ENCODE measurements at regions not wholly inside any gene's neighbourhood (a gene's known extent, or its start where the extent isn't known, plus 50 kb on each side); places are given as distances from the start of the nearest gene placed in this dataset.
A peak's percentile ranks its signal among the peaks of the same experiment; 100 is the strongest.

DNA sequence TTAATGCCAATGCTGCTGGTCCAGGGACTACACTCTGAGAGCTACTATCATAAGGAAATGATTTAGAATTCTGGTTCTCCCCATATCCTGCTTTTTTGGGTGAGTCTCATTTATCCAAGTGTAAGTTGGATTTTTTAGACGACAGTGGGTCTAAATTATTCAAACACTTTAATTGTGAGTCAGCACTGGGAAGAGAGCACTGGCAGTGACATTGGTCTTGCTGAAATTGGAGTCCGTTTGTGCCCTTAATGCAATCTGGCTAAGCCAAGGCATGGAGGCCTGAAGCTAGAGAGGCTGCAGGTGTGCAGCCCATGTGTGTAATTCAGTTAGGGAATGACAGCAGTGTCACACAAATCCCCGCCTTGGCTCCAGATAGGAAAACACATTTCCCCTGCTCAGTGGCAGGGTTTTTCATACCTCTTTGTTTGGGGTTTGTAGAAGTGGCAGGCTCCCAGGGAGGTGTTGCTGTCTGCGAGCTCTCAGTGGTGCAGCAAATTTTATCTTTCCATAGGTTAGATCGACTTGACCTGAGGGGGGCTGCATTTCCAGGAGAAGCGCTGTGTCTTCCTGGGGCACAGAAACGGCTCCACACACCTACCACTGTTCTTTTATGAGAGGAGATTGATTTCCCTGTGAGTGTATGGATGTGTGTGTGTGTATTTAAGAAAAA lies 197.7 kb downstream of the CD47 start:
- DNase-seq, result no peak

GRCh38 chr3:107884719-107885460 lies 205.9 kb downstream of the CD47 start:
- DNase-seq, result no peak

DNA sequence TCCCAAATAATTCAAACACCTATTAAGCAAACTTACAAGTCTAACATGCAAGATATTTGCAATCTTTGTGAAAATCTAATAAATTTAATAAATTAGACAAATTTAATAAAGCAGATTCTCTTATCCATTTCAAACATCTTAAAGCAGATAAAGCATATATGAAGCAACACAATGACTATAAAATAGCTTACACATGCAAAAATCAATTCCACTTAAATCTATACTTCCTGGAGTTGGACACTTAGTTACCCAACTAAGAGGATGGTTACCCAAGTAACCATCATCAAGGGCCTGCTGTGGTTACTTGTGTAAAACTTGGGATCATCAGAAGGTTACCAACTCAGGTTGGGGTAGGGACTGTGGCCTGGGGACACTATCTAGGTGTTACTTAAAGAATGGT lies 206.8 kb downstream of the CD47 start:
- no peak for DNase-seq

DNA sequence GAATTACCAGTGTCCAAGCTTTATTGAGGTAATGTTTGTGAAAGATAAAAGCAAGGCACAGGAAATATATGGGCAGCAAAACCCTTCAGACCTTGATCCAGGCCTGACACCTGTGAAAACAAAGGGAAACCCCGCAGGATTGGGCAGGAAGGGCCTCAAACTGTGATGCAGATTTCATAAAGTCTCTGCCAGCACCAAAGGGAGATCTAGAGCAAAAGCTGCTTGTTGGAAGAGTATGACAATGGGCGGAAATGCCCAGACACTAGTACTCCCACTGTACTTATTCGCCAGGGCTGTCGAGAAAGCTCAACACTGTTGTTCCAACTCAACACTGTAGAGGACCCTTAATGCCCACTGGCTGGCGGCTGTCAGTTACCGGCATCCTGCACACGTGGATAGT lies 207.9 kb downstream of the CD47 start:
- DNase-seq, result no peak

DNA sequence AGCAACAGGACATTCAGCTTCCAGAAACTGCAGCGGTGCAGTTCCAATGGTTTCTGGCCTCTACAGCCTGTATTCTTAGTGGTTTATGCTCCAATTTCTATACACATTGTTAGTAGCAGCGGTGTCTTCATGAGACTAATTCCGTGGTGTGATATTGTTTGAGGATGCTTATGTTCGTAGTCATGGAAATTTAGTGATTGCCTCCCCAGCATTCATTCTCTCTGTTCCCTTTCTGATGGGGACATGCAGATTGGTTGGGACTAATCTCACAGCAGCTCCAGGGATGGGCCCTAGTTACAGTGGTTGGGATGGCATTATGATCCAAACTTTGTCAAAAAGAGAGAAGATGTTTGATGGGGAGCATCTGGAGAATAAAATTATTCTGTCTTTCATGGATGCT lies 208.6 kb downstream of the CD47 start:
- no peak for DNase-seq

DNA sequence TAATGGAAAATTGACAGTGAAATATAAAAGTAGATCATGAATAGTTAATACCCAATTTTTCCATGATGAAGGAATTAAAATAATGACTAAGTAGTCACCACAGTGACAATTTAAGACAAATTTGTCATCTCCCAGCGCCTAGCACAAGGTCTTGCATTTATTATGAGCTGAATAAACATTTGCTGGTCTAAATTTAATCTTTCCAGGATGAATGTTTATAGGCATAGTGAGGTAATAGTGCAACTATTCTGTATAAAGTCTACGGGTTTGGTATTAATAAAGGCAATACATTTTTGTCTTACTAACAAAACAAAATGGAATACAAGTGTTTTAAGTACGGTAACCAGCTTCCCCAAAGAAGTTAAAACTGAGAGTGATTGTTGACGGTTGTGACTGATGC lies 209.3 kb downstream of the CD47 start:
- no peak for DNase-seq

- no peak for DNase-seq
Observed at GRCh38 chr3:107880702-107881101, 210.1 kb downstream of the CD47 start.

DNA sequence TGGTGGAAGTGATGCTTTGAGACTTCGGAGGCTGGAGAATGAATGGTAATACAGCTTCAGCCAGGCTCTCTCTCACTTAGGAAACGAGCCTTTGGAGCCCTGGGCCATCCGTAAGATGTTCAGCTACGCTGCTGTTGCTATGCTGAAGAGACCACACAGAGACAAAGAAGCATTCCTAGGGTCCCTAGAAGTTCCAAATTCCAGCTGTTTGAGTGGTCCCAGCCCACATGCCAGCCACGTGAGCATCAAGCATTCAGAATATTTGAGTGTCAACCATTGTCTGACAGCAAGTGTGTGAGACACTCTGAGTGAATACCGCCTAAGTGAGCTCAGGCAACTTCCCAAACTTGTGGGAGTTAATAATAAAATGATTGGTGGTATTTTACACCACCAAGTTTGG lies 212.9 kb downstream of the CD47 start:
- no peak for DNase-seq

GRCh38 chr3:107870943-107871638 lies 219.7 kb downstream of the CD47 start:
- DNase-seq, result peak; percentile 49

- peak; percentile 23 for DNase-seq
Observed at GRCh38 chr3:107870096-107870495, 220.7 kb downstream of the CD47 start.

DNA sequence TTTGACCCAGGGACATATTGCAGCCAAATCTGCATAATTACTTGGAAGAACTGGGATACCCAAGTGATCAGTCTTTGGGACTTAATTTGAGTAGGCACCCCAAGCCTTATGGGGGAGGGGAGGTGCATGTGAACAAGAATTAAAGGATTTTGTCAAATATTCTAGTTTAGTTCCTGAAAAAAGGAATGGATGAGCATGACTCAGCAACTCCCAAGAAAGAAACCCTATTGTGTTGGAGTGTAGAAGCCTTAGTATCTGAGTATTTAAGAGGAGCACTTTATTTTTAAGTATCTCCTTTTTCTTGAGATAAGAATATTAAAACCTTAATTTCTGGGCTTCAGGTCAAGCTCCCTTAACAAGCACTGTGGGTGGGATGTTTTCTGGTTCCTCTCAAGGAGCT lies 222.4 kb downstream of the CD47 start:
- no peak for DNase-seq

- no peak for DNase-seq
Observed at GRCh38 chr3:107861904-107862303, 228.9 kb downstream of the CD47 start.

- DNase-seq, result no peak
Observed at GRCh38 chr3:107861422-107861821, 229.4 kb downstream of the CD47 start.
